Astrocyte (in vitro differentiated cells and primary cell): ENCODE measurements at regions not wholly inside any gene's neighbourhood (a gene's known extent, or its start where the extent isn't known, plus 50 kb on each side); places are given as distances from the start of the nearest gene placed in this dataset.

Source experiments
- DNase-seq: peaks from one replicate; pipeline ENCODE4 v3.0.0-alpha.2; 2010; ENCODE audit warnings: low read depth
- FAIRE-seq: peaks from 2 replicates; lab custom pipeline; 2011; peaks lifted over from hg19 to GRCh38; lab: Jason Lieb, UNC
- H2AFZ ChIP-seq: 2 replicates; pipeline ENCODE4 v1.6.0; 2012; ENCODE audit warnings: low read depth, low read length, inconsistent platforms
- H3K27ac ChIP-seq: 2 replicates; pipeline ENCODE4 v1.5.1; 2011; ENCODE audit warnings: low read depth, low read length, inconsistent platforms
- H3K27me3 ChIP-seq: 2 replicates; pipeline ENCODE4 v1.6.0; 2011; ENCODE audit warnings: low read length, inconsistent platforms; ENCODE audit not compliant: insufficient read depth
- H3K36me3 ChIP-seq: 2 replicates; pipeline ENCODE4 v1.5.1; 2011; ENCODE audit warnings: low read length, inconsistent platforms; ENCODE audit not compliant: insufficient read depth
- H3K4me1 ChIP-seq: 2 replicates; pipeline ENCODE4 v1.5.1; 2011; ENCODE audit warnings: low read length, inconsistent platforms; ENCODE audit not compliant: insufficient read depth
- H3K4me2 ChIP-seq: 2 replicates; pipeline ENCODE4 v1.6.0; 2012; ENCODE audit warnings: low read length, inconsistent platforms
- H3K4me3 ChIP-seq: 2 replicates; pipeline ENCODE4 v1.5.1; 2011; ENCODE audit warnings: low read depth, mild to moderate bottlenecking, low read length, inconsistent platforms; ENCODE audit not compliant: insufficient read depth
- H3K79me2 ChIP-seq: 2 replicates; pipeline ENCODE4 v1.6.0; 2012; ENCODE audit warnings: mild to moderate bottlenecking, low read length, inconsistent platforms; ENCODE audit not compliant: insufficient read depth
- H3K9ac ChIP-seq: 2 replicates; pipeline ENCODE4 v1.6.0; 2012; ENCODE audit warnings: mild to moderate bottlenecking, low read length, inconsistent platforms
- H3K9me3 ChIP-seq: 2 replicates; pipeline ENCODE4 v1.5.1; 2012; ENCODE audit warnings: low read depth, mild to moderate bottlenecking, low read length, inconsistent platforms; ENCODE audit not compliant: insufficient read depth
- H4K20me1 ChIP-seq: 2 replicates; pipeline ENCODE4 v1.6.0; 2012; ENCODE audit warnings: low read length, inconsistent platforms; ENCODE audit not compliant: insufficient read depth
- H3K27ac Mint-ChIP-seq: one replicate; pipeline ENCODE4 v1.8.0; 2021; ENCODE audit warnings: mild to moderate bottlenecking, mixed read lengths; ENCODE audit not compliant: unreplicated experiment
- H3K27me3 Mint-ChIP-seq: one replicate; pipeline ENCODE4 v1.8.0; 2021; ENCODE audit warnings: low read depth, mixed read lengths; ENCODE audit not compliant: unreplicated experiment
- H3K36me3 Mint-ChIP-seq: one replicate; pipeline ENCODE4 v1.8.0; 2021; ENCODE audit warnings: low read depth, mixed read lengths; ENCODE audit not compliant: unreplicated experiment
- H3K4me1 Mint-ChIP-seq: one replicate; pipeline ENCODE4 v1.8.0; 2021; ENCODE audit warnings: low read depth, mixed read lengths; ENCODE audit not compliant: unreplicated experiment
- H3K4me3 Mint-ChIP-seq: one replicate; pipeline ENCODE4 v1.8.0; 2021; ENCODE audit warnings: mild to moderate bottlenecking, moderate library complexity, mixed read lengths; ENCODE audit not compliant: unreplicated experiment
- H3K9me3 Mint-ChIP-seq: one replicate; pipeline ENCODE4 v1.8.0; 2021; ENCODE audit warnings: mild to moderate bottlenecking, mixed read lengths; ENCODE audit not compliant: unreplicated experiment
- CTCF ChIP-seq: IDR thresholded peaks from 2 replicates; pipeline ENCODE4 v1.5.1; 2011; ENCODE audit warnings: low read depth, mild to moderate bottlenecking, inconsistent platforms, low read length, moderate library complexity; ENCODE audit not compliant: insufficient read depth
- EZH2 ChIP-seq: IDR thresholded peaks from 2 replicates; pipeline ENCODE4 v1.6.1; 2012; ENCODE audit warnings: mild to moderate bottlenecking, low read length, inconsistent platforms; ENCODE audit not compliant: insufficient read depth

GRCh38 chr5:125277494-125278154, 531.2 kb upstream of the ZNF608 start:
- Mint-ChIP-seq H3K27ac (peak overlapping the region; percentile 42), H3K9me3 (peaks cover 2% of the 10 kb centered on the region), H3K27me3 (no peaks in the 10 kb centered on the region), H3K4me1 (peaks cover 32% of the 10 kb centered on the region), H3K36me3 (no peaks in the 10 kb centered on the region), H3K4me3 (no peak overlapping the region)
- no peaks in the 10 kb centered on the region for H3K79me2 ChIP-seq
- H3K36me3 ChIP-seq, result no peaks in the 10 kb centered on the region
- FAIRE-seq (peak; percentile 99), DNase-seq (peak; percentile 95)
- peak overlapping the region; percentile 57 for H3K27ac ChIP-seq
- no peaks in the 10 kb centered on the region for H4K20me1 ChIP-seq
- no peaks in the 10 kb centered on the region for H3K27me3 ChIP-seq
- H3K9ac ChIP-seq, result no peak overlapping the region
- H3K4me1 ChIP-seq, result peaks cover 25% of the 10 kb centered on the region
- H3K9me3 ChIP-seq, result no peaks in the 10 kb centered on the region
- TF ChIP-seq EZH2 (no peak), CTCF (no peak)
- peak overlapping the region; percentile 45 for H3K4me2 ChIP-seq
- H2AFZ ChIP-seq, result no peak overlapping the region
- no peak overlapping the region for H3K4me3 ChIP-seq

DNA sequence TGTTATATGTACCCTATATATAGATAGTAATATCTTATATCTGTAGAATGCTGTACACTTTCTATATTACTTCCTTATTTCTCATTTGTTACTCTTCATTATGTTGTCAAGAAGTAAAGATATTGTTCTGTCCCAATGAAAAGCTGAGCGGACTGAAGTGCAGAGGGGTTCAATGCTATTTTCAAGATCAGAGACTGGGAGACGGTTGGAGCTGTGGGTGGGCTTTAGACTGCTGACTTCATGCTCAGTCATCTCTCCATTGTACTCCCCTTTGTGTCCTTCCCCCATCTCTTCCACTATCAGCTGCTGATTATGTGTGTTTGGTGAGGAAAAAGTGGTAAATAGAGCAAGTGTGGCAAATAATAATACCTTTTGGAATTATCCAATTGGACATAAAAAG, 532.3 kb upstream of the ZNF608 start:
- H3K4me3 Mint-ChIP-seq, result no peak overlapping the region
- H3K9me3 Mint-ChIP-seq, result peaks cover 2% of the 10 kb centered on the region
- no peak for FAIRE-seq

More for the DNA sequence above, 532.3 kb upstream of the ZNF608 start:
- Histone ChIP-seq H4K20me1 (no peaks in the 10 kb centered on the region), H3K27me3 (no peaks in the 10 kb centered on the region), H3K9ac (no peak overlapping the region), H3K79me2 (no peaks in the 10 kb centered on the region), H2AFZ (no peak overlapping the region), H3K27ac (no peak overlapping the region), H3K4me2 (no peak overlapping the region), H3K36me3 (no peaks in the 10 kb centered on the region), H3K4me1 (peaks cover 25% of the 10 kb centered on the region), H3K4me3 (no peak overlapping the region), H3K9me3 (no peaks in the 10 kb centered on the region)
- H3K4me1 Mint-ChIP-seq, result peaks cover 32% of the 10 kb centered on the region
- no peaks in the 10 kb centered on the region for H3K27me3 Mint-ChIP-seq
- TF ChIP-seq EZH2 (no peak), CTCF (no peak)
- H3K27ac Mint-ChIP-seq, result no peak overlapping the region
- H3K36me3 Mint-ChIP-seq, result no peaks in the 10 kb centered on the region
- no peak for DNase-seq
